ENCODE measurements at regions not wholly inside any gene's neighbourhood (a gene's known extent, or its start where the extent isn't known, plus 50 kb on each side); places are given as distances from the start of the nearest gene placed in this dataset.

GRCh38 chr15:95266451-95267061 lies 1035.2 kb downstream of the MCTP2 start:
- Histone ChIP-seq H4K91ac (replicated peaks; ENCODE audit: insufficient read length, low read length) (no peak overlapping the region), H3K4me1 (replicated peaks in 1 of 4; ENCODE audit: control insufficient read depth in 3 of 4, insufficient read depth in 4 of 4, low read length in 3 of 4) (no peaks in the 10 kb centered on the region), H3K4ac (replicated peaks; ENCODE audit: insufficient read length, low read depth, low read length) (no peak overlapping the region), H3K36me3 (ENCODE audit: control insufficient read depth in 2 of 4, insufficient read depth in 4 of 4, low read length in 3 of 4) (no peaks in the 10 kb centered on the region), H3K79me2 (ENCODE audit: control insufficient read depth in 1 of 2, insufficient read depth in 2 of 2, low read length in 2 of 2) (no peaks in the 10 kb centered on the region), H3K9ac (replicated peaks in 1 of 4; ENCODE audit: extremely low read depth in 1 of 4, low read depth in 3 of 4, low read length in 3 of 4) (no peak overlapping the region), H2BK12ac (ENCODE audit: low read depth, low read length) (no peak overlapping the region), H2BK120ac (replicated peaks; ENCODE audit: low read depth, low read length) (no peak overlapping the region), H4K5ac (ENCODE audit: insufficient read length, low read depth, low read length) (no peak overlapping the region), H3K27ac (ENCODE audit: low read depth, low read length) (no peak overlapping the region), H3K56ac (replicated peaks; ENCODE audit: insufficient read length, low read depth, low read length) (no peak overlapping the region), H4K20me1 (replicated peaks in 1 of 2; ENCODE audit: control insufficient read depth in 1 of 2, insufficient read depth in 2 of 2, low read length in 2 of 2) (no peaks in the 10 kb centered on the region), H3K14ac (ENCODE audit: insufficient read length) (no peak overlapping the region), H3K23ac (ENCODE audit: insufficient read length) (no peak overlapping the region), H2AK5ac (ENCODE audit: low read depth, low read length) (no peak overlapping the region), H3K9me3 (ENCODE audit: insufficient read depth in 2 of 2, low read depth in 1 of 2, low read length in 1 of 2) (no peaks in the 10 kb centered on the region), H2BK15ac (ENCODE audit: low read length) (no peak overlapping the region), H2AFZ (ENCODE audit: low read length) (no peak overlapping the region), H3K27me3 (replicated peaks in 1 of 4; ENCODE audit: control insufficient read depth in 3 of 4, extremely low read depth in 1 of 4, insufficient read depth in 3 of 4, low read length in 3 of 4) (no peaks in the 10 kb centered on the region), H2BK20ac (ENCODE audit: low read length) (no peak overlapping the region), H2BK5ac (ENCODE audit: low read depth, low read length) (no peak overlapping the region), H3K4me3 (ENCODE audit: extremely low read depth in 1 of 4, insufficient read depth in 2 of 4, low read depth in 3 of 4, low read length in 4 of 4) (no peak overlapping the region), H3K4me2 (ENCODE audit: insufficient read depth in 1 of 2, low read depth in 2 of 2, low read length in 2 of 2) (no peak overlapping the region), H4K8ac (ENCODE audit: extremely low read depth, insufficient read depth, low read length) (no peak overlapping the region), H3K79me1 (ENCODE audit: low read depth, low read length) (no peaks in the 10 kb centered on the region), H3K23me2 (ENCODE audit: low read depth, low read length) (no peaks in the 10 kb centered on the region), H3K18ac (ENCODE audit: extremely low read depth, low read length) (no peak overlapping the region)
- POLR2A ChIA-PET (ENCODE audit: partially characterized antibody), result interaction anchor here (0.6 kb wide), 1 partner anchor 156 kb away, joined by 4 read pairs; no protein-coding TSS in a partner anchor
- DNase-seq (ENCODE audit: low read depth in 1 of 2, low spot score in 2 of 2) (no peak), FAIRE-seq (no peak)
- CTCF ChIA-PET (ENCODE audit: partially characterized antibody), result interaction anchor here (1.8 kb wide), 1 partner anchor 26 kb away, joined by 6 read pairs; no protein-coding TSS in a partner anchor
- 88% methylated on average over 7 of the region's 7 CpGs; no CpG with 5 or more reads in 1 of the 2 experiments for WGBS, 2 experiments (ENCODE audit: extremely low coverage in 1 of 2, insufficient coverage in 1 of 2, insufficient read length in 1 of 2, insufficient replicate concordance in 2 of 2, low coverage in 1 of 2, low lambda C conversion rate in 2 of 2, missing lambda C conversion rate in 1 of 2)
- no peak for TF ChIP-seq EP300 (IDR thresholded peaks at IDR 0.05; ENCODE audit: borderline replicate concordance in 1 of 2, low read depth in 2 of 2, low read length in 2 of 2)

Data from H1 (cell line).